HG02970 (cell line): ENCODE measurements at regions not wholly inside any gene's neighbourhood (a gene's known extent, or its start where the extent isn't known, plus 50 kb on each side); places are given as distances from the start of the nearest gene placed in this dataset.
"Not testable (repeated sequence)": the region's sequence is repeated elsewhere in the genome, so short reads cannot be mapped to it uniquely, and the experiment has no call there.

ENCODE experiments used
- ATAC-seq: cut with Tn5 transposase; IDR thresholded peaks from one replicate; pipeline ENCODE4 v1.9.1; 2021; ENCODE audit warnings: mild to moderate bottlenecking, moderate library complexity, moderate number of reproducible peaks; ENCODE audit not compliant: unreplicated experiment, low FRiP score

GRCh38 chr7:34327681-34328080 lies 330.3 kb upstream of the NPSR1 start:
- ATAC-seq: no peak

- ATAC-seq: no peak
Measured at GRCh38 chr7:34330308-34330707, 327.7 kb upstream of the NPSR1 start.

GRCh38 chr7:34331102-34331501 lies 326.9 kb upstream of the NPSR1 start:
- no peak for ATAC-seq

- ATAC-seq: no peak
Measured at GRCh38 chr7:34332006-34332405, 326.0 kb upstream of the NPSR1 start.

- ATAC-seq: no peak
Measured at GRCh38 chr7:34333184-34333583, 324.8 kb upstream of the NPSR1 start.

- no peak for ATAC-seq
Measured at GRCh38 chr7:34333925-34334324, 324.1 kb upstream of the NPSR1 start.

GRCh38 chr7:34337163-34337562 lies 320.9 kb upstream of the NPSR1 start:
- ATAC-seq: no peak

- ATAC-seq: no peak
Measured at GRCh38 chr7:34338961-34339526, 319.0 kb upstream of the NPSR1 start.

- ATAC-seq: no peak
Measured at GRCh38 chr7:34341326-34341725, 316.7 kb upstream of the NPSR1 start.

GRCh38 chr7:34342387-34342786 lies 315.6 kb upstream of the NPSR1 start:
- ATAC-seq: no peak

- ATAC-seq: no peak
Measured at GRCh38 chr7:34343667-34344066, 314.4 kb upstream of the NPSR1 start.

- no peak for ATAC-seq
Measured at GRCh38 chr7:34354011-34354410, 304.0 kb upstream of the NPSR1 start.

- ATAC-seq: no peak
Measured at GRCh38 chr7:34354899-34355298, 303.1 kb upstream of the NPSR1 start.

GRCh38 chr7:34357068-34357467 lies 300.9 kb upstream of the NPSR1 start:
- no peak for ATAC-seq

- no peak for ATAC-seq
Measured at GRCh38 chr7:34357946-34358345, 300.1 kb upstream of the NPSR1 start.

- ATAC-seq: not testable (repeated sequence)
Measured at GRCh38 chr7:34358578-34358977, 299.4 kb upstream of the NPSR1 start.

GRCh38 chr7:34361663-34362250 lies 296.3 kb upstream of the NPSR1 start:
- ATAC-seq: no peak

GRCh38 chr7:34362621-34363020 lies 295.4 kb upstream of the NPSR1 start:
- ATAC-seq: no peak

GRCh38 chr7:34364130-34364529 lies 293.9 kb upstream of the NPSR1 start:
- ATAC-seq: no peak

GRCh38 chr7:34365011-34365410 lies 293.0 kb upstream of the NPSR1 start:
- ATAC-seq: no peak

- ATAC-seq: no peak
Measured at GRCh38 chr7:34365611-34366010, 292.4 kb upstream of the NPSR1 start.

- no peak for ATAC-seq
Measured at GRCh38 chr7:34371922-34372321, 286.1 kb upstream of the NPSR1 start.

GRCh38 chr7:34373940-34374339 lies 284.1 kb upstream of the NPSR1 start:
- no peak for ATAC-seq
